GM21529 (cell line): ENCODE measurements at regions not wholly inside any gene's neighbourhood (a gene's known extent, or its start where the extent isn't known, plus 50 kb on each side); places are given as distances from the start of the nearest gene placed in this dataset.
"Not testable (repeated sequence)": the region's sequence is repeated elsewhere in the genome, so short reads cannot be mapped to it uniquely, and the experiment has no call there.

Source experiments
- ATAC-seq: cut with Tn5 transposase; IDR thresholded peaks from one replicate; pipeline ENCODE4 v1.9.1; 2021; ENCODE audit not compliant: unreplicated experiment

DNA sequence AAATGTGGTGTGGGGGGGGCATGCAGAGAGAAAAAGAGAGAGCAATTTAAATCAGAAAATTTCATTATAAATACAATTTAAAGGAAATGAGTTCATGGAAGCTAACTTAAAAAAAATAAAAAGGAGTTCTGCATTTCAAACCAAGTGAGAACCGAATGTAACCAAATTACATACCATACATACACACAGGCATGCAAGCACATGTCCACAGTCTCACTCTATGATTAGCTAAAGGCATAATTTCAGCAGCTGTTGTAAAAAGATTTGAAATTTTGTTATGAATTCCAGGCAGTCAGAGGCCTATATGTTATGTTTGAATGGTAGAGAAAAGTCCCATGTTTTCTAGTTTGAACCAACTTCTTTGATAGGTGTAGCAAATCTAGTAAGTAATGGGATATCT, 611.6 kb upstream of the ADGRL3 start:
- ATAC-seq = no peak

DNA sequence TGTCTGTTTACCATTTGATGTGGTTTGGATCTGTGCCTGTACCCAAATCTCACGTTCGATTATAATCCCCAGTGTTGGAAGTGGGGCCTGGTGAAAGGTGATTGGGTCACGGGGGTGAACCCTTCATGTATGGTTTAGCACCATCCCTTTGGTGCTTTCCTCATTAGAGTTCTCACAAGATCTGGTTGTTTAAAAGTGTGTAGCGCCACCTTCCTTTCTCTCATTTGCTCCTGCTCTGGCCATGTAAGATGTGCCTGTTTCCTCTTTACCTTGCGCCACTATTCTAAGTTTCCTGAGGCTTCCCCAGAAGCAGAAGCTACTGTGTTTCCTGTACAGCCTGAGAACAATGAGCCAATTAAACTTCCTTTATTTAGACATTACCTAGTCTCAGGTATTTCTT, 610.7 kb upstream of the ADGRL3 start:
- ATAC-seq = no peak

DNA sequence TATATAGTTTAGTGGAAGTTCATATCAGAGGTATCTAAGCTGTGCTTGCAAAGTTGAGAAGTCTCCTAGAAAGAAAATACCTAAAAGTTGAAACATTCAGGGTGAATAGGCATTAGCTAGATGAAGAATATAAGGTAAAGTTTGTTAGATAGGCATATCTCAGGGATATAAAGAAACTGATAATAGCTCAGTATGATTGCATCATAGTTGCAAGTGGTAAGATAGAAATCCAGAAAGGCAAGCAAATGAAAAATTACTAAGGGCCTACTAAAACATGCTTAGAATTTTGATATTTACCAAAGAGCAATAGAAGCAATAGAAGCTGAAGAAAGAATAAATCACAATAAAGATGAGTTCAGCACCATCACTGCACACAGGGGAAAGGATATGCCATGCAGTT, 610.0 kb upstream of the ADGRL3 start:
- no peak for ATAC-seq

DNA sequence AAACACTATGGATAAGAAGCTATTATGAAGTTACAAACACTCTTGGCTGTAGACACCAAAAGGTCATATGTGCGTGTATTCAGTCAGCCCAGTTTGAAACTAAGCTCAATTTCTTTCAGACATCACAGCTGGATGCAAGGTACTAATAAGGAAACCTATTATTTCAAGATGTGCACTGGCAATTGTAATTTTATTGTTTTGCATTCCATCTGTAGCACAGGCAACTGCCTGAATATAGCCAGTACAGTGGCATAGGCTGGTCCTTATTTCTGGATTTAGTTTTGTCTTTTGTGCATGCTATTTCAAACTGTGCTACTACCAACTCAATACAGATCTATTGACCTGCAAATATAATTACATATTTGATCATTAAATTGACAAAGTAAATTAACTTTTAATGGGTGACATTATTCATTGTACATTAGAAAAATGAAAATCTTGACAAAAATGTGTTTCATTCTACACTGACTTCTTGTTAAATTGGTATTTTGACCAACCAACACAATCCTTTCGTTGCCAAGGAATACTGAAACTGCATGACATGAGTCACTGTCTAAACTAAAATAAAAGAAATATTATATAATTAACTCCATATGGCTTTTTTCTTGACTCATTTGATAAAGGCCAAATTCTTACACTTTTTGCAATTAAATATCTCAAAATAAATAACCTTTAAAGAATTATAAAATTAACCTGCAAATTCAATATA, 594.3 kb upstream of the ADGRL3 start:
- no peak for ATAC-seq

- ATAC-seq = no peak
Observed at GRCh38 chr4:60611762-60612496, 588.2 kb upstream of the ADGRL3 start.

DNA sequence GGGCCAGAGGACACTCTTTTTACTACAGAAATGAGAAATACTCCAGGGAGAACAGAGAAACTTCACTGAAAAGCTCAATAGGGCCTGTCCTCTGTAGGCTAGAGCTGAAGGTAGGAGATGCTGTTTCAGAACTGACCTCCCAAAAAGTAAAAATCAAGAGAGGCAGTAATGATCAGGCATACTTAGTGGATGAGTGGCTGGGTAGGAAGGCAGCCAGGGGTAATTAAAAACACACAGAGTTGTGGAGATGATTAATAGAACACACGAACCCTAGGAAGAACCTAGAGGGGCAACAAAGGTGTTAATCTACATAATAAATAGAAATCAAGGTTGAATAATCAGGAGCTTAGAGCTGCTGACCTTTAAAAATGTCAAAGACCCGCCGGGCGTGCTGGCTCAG, 582.4 kb upstream of the ADGRL3 start:
- ATAC-seq = no peak

DNA sequence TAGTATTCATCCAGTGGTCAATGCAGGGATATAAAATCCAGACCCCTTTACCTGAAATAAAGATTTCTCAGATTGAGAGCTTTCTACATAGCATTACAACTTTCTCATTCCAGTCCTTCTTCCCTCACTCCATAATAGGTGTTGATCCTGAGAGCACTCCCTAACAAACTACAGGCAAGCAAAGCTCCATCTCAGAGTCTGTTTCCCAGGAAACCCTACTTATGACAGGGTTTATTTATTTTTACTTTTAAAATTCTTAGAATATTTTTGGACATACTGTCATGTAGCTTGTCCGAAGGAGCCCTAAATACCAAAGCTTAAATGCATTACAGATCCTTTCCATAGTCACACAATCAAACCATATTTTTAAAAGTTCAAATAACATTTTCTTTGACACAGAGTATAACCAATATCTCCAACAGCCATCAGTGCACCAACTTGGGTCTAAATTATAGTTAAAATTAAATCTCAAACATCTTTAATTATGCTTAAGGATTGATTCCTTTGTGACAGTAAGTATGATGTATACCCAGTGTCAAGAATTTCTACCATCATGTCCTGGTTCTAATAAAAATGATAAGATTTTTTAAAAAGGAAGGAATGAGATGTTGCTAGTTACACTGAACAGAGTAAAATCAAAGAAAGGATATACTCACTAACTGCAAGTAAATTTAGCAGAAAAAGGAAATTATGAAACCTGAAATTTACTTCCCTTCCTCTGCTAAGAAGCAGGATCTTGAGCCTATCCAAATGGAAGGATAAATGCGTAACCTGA, 580.4 kb upstream of the ADGRL3 start:
- no peak for ATAC-seq

GRCh38 chr4:60637976-60638375, 562.1 kb upstream of the ADGRL3 start:
- ATAC-seq = no peak

DNA sequence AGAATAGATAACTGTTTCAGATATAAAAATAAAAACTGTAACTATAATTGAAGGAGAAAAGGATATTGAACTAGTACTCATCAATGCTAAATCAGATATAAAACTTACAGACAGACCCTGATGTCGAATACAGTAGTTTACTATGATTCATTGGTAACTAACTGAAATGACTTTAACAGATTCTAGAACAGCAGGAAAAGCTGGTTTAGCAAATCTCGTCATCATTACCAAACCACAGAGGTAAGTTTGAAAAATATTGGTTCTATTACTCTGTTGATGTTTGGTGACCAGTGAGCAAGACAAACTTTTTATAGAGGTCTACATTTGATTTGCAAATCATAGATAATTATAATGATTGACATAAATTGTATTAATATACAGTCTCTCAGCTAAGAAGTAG, 551.4 kb upstream of the ADGRL3 start:
- no peak for ATAC-seq

- no peak for ATAC-seq
Observed at GRCh38 chr4:60652933-60653332, 547.2 kb upstream of the ADGRL3 start.

DNA sequence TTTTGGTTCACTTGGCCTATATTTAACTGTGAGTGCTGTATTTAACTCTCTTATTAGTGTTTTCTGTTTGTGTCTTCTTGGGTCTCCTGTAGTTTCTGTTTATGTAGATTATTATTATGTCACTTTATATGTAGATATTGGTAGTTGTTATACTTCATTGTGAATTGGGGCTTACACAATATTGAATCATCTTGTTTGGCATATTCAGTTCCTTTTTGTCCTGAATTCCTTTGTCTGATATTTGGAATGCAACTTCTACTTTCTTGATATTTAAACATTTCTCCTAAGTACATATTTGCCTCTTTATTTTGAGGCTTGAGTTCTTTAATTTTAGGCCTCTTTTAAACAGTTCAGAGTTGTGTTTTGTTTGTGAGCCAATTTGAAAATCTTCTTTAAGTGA, 544.8 kb upstream of the ADGRL3 start:
- no peak for ATAC-seq

GRCh38 chr4:60656171-60656570, 544.0 kb upstream of the ADGRL3 start:
- ATAC-seq = no peak

DNA sequence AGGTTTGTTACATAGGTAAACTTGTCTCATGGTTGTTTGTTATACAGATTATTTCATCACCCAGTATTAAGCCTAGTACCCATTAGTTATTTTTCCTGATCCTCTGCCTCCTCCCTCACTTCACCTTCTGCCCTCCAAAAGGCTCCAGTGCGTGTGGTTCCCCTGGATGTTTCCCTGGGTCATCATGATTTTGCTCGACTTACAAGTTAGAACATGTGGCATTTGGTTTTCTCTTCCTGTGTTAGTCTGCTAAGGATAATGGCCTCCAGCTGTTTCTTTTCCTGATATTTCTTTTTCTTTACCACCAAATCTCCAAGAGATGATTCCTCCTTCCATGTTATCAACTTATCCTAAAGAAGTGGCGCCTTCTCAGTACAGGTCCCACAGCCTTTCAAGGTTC, 543.1 kb upstream of the ADGRL3 start:
- ATAC-seq = no peak

DNA sequence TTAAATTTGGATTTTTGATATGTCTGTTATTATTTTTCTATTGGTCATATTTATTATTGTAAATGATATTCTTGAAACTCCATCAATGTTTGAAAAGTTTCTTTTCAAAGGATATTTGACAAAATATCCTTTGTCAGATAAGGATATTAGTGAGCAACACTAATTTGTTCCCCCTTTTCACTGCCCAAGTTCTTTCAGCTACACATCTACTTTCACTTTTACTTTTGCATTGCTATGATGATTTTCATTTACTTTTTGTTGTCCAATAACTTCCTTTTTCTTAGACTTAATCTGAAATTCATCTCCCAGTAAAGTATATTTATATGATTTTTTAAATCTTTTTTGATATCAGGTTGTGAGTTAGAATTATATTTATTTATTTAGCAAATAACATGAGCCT, 542.3 kb upstream of the ADGRL3 start:
- ATAC-seq = no peak

DNA sequence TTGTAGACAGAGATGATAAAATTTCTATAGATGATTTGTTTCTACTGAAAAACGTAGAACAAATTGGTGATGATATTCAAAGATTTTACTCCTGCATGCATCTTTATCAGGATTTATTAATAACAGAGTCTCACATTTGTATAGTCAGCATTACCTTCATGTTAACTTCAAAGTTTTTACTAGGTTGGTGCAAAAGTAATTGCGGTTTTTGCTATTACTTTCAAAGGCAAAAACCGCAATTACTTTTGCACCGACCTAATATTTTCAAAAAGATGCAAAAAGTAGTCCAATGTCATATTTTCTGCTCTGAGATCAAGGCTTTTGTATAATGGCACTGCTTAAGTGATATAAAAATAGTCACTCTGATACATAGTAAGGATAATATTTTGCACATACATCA, 536.4 kb upstream of the ADGRL3 start:
- no peak for ATAC-seq

DNA sequence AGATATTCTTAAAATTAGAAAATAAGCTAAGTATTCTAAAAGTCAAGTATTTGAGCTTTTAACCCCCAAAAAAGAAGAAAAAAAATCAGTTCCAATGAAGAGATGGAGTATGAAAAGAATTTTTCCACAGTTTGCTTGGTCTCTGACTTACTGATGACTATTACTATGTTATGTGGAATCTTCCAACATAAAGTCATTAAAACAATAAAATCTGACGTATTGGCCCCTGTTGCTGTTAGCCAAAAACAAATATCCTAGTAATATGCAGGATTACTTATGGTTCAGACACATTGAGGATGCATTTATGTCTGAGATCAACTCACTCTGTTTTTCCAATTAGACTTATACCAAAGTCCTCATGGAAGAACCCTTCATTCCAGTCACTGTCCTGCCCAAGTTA, 517.2 kb upstream of the ADGRL3 start:
- ATAC-seq = no peak

GRCh38 chr4:60683357-60683756, 516.8 kb upstream of the ADGRL3 start:
- no peak for ATAC-seq

DNA sequence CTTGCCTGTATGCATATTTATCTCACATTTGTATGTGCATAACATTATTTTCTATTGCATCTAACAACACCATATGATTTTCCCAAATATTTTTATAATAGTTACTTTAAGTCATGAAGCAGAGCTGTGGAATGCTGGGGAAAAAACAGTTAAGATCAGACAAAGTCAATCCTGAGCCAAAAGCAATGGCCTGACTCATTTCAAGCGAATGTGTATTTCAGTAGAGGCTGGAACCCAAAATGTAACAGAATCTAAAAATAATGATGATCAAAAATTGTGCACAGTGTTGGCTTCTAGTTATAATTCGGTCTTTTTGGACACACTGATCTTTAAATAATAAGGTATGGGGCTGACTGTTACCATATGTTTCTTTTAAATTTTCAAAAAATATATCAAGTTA, 516.2 kb upstream of the ADGRL3 start:
- ATAC-seq = no peak

- ATAC-seq = not testable (repeated sequence)
Observed at GRCh38 chr4:60696062-60696461, 504.1 kb upstream of the ADGRL3 start.

GRCh38 chr4:60709061-60709460, 491.1 kb upstream of the ADGRL3 start:
- no peak for ATAC-seq

GRCh38 chr4:60718874-60719273, 481.3 kb upstream of the ADGRL3 start:
- no peak for ATAC-seq

DNA sequence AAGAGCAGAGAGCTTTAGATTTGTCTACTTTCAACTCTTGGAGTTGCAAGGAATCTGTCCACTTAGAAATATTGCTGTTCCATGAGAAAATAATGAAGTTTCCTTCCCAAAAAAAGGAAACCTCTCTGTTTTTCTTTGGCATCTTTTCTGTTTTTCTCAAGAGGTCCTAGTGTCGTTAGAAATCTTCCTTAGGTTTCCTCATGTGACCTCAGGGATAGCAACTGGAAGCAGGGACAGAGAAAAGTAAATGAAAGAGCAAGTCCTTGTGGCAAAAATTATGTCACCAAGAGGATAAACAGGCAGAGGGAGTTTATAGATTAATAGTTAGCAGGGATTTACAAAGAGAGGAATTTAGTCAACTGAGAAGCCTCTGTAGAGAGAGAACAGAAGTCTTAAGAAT, 478.4 kb upstream of the ADGRL3 start:
- no peak for ATAC-seq
